ENCODE measurements at regions not wholly inside any gene's neighbourhood (a gene's known extent, or its start where the extent isn't known, plus 50 kb on each side); places are given as distances from the start of the nearest gene placed in this dataset.
A peak's percentile ranks its signal among the peaks of the same experiment; 100 is the strongest.

DNA sequence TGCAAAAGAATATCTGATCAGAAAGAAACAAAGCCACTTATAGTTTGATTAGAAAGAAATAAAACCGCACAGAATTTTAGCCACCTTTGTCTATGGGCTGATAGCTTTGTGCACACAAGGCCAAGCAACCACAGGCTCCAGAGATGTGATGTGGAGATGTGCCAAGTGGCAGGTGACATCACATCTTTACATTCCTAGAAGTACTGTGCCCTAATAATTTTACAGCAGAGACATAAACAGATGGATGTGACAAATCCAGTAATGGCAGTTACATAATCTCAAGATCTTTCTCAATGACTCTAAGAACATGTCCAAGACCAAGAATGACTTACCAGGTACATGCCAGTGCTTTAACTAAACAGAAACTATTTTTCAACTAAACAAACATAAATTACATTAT is 159.5 kb downstream of the LTN1 start:
- no peak overlapping the region for H4K12ac ChIP-seq (ENCODE audit: low read depth, low read length)
- no peaks in the 10 kb centered on the region for H3K27me3 ChIP-seq (ENCODE audit: insufficient read depth, low read length)
- no peaks in the 10 kb centered on the region for H3K9me3 ChIP-seq (ENCODE audit: insufficient read depth, low read depth, low read length)
- no peaks in the 10 kb centered on the region for H3K79me2 ChIP-seq (ENCODE audit: control insufficient read depth, insufficient read depth, low read length, poor library complexity)
- peak in 1 of 2 donors; percentile 61 for DNase-seq
- no CpG with 5 or more reads among the region's 1 CpG for WGBS (ENCODE audit: extremely low coverage, insufficient coverage, insufficient read length)
- peaks cover 21% of the 10 kb centered on the region for H3K79me1 ChIP-seq (ENCODE audit: low read length)
- no peak overlapping the region for H3K4me3 ChIP-seq (ENCODE audit: low read depth, low read length)
- peak overlapping the region; percentile 91 for H4K91ac ChIP-seq (ENCODE audit: low read depth, low read length)
- no peak overlapping the region for H4K8ac ChIP-seq (ENCODE audit: low read depth, low read length)
- H2AK5ac ChIP-seq (ENCODE audit: low read length), result no peak overlapping the region
- H2AFZ ChIP-seq (ENCODE audit: insufficient read depth, low read length, poor library complexity), result no peak overlapping the region
- no peak overlapping the region for H3K18ac ChIP-seq (ENCODE audit: low read length)
- no peak overlapping the region for H3K4ac ChIP-seq (ENCODE audit: low read depth, low read length)
- peak overlapping the region; percentile 21 for H3K4me2 ChIP-seq (ENCODE audit: low read length)
- no peak overlapping the region for H3K27ac ChIP-seq (ENCODE audit: low read depth, low read length)
- H3K14ac ChIP-seq (ENCODE audit: low read length), result no peak overlapping the region
- no peak overlapping the region for H2BK120ac ChIP-seq (ENCODE audit: insufficient read depth, low read length, poor library complexity)
- no peak overlapping the region for H3K23ac ChIP-seq (ENCODE audit: low read length)
- H3K4me1 ChIP-seq (ENCODE audit: control insufficient read depth in 1 of 2, insufficient read depth in 2 of 2, low read length in 2 of 2), result peaks cover 8 to 16% of the 10 kb centered on the region in 2 experiments
- no peak overlapping the region for H3K9ac ChIP-seq (ENCODE audit: low read length)
- H3K36me3 ChIP-seq (ENCODE audit: control insufficient read depth in 1 of 2, insufficient read depth in 2 of 2, low read length in 2 of 2), result no peaks in the 10 kb centered on the region
- peak overlapping the region; percentile 97 for H2BK12ac ChIP-seq (ENCODE audit: low read length)
- H2BK5ac ChIP-seq (ENCODE audit: low read depth, low read length, poor library complexity), result no peak overlapping the region

DNA sequence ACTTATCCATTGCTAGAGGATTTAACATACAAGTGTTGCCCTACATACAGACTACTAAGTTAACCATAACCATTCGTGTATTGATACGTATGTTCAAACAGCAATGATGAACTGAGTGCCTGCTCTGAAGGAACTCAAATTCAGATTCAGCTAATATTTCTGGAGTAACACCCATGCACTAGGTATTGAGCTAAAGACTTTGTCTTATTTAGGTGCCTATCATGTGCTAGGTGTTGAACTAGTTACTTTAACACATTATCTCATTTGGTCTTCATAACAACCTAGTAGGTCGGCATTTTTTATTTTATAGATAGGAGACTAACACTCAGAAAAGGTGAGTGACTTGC is 160.0 kb downstream of the LTN1 start:
- Histone ChIP-seq H4K12ac (ENCODE audit: low read depth, low read length) (no peak overlapping the region), H3K79me2 (ENCODE audit: control insufficient read depth, insufficient read depth, low read length, poor library complexity) (no peaks in the 10 kb centered on the region), H3K14ac (ENCODE audit: low read length) (no peak overlapping the region), H3K27me3 (ENCODE audit: insufficient read depth, low read length) (no peaks in the 10 kb centered on the region), H3K4me1 (ENCODE audit: control insufficient read depth in 1 of 2, insufficient read depth in 2 of 2, low read length in 2 of 2) (peaks cover 10 to 16% of the 10 kb centered on the region in 2 experiments), H2AFZ (ENCODE audit: insufficient read depth, low read length, poor library complexity) (no peak overlapping the region), H2AK5ac (ENCODE audit: low read length) (no peak overlapping the region), H3K79me1 (ENCODE audit: low read length) (peaks cover 23% of the 10 kb centered on the region), H3K9me3 (ENCODE audit: insufficient read depth, low read depth, low read length) (no peaks in the 10 kb centered on the region), H3K18ac (ENCODE audit: low read length) (no peak overlapping the region), H3K36me3 (ENCODE audit: control insufficient read depth in 1 of 2, insufficient read depth in 2 of 2, low read length in 2 of 2) (no peaks in the 10 kb centered on the region), H2BK120ac (ENCODE audit: insufficient read depth, low read length, poor library complexity) (no peak overlapping the region), H3K4me2 (ENCODE audit: low read length) (no peak overlapping the region), H3K27ac (ENCODE audit: low read depth, low read length) (peak overlapping the region; percentile 38), H4K8ac (ENCODE audit: low read depth, low read length) (no peak overlapping the region), H3K4me3 (ENCODE audit: low read depth, low read length) (no peak overlapping the region), H2BK5ac (ENCODE audit: low read depth, low read length, poor library complexity) (no peak overlapping the region), H4K91ac (ENCODE audit: low read depth, low read length) (no peak overlapping the region), H2BK12ac (ENCODE audit: low read length) (no peak overlapping the region), H3K4ac (ENCODE audit: low read depth, low read length) (no peak overlapping the region), H3K23ac (ENCODE audit: low read length) (no peak overlapping the region), H3K9ac (ENCODE audit: low read length) (no peak overlapping the region)
- no peak for DNase-seq
- no CpG with 5 or more reads among the region's 3 CpGs for WGBS (ENCODE audit: extremely low coverage, insufficient coverage, insufficient read length)

DNA sequence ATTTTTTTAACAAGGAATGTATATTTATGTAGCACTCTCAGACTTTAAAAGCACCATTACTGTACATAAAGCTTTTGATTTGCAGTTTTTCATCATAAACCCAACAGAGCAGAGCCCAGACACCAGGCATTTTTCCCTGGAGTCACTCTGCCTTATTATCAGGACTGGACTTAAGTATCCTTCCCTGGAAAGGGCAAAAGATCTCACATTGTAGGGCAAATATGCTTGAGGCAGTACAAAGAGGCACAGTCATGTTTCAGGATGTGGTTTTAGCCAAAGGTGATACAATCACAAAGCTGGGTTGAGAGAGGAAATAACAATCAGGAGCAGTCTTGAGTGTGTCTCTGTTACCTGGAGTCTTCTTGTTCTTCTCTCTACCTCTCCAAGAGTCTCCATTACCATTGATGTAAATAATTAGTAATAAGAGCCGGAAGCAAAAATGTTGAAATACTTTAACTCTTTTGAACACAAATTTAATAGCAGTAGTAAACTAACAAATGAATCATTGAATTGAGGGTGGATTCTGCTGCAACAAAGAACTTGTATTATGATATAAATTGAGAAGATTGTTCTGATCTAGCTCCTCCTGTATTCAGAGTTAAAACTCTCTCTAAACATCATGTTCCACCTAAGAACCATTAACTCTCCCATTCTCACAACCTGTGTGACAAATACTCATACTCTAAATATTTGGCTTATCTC is 160.5 kb downstream of the LTN1 start:
- Histone ChIP-seq H4K91ac (ENCODE audit: low read depth, low read length) (no peak overlapping the region), H3K14ac (ENCODE audit: low read length) (no peak overlapping the region), H4K12ac (ENCODE audit: low read depth, low read length) (no peak overlapping the region), H3K36me3 (ENCODE audit: control insufficient read depth in 1 of 2, insufficient read depth in 2 of 2, low read length in 2 of 2) (no peaks in the 10 kb centered on the region), H3K4me2 (ENCODE audit: low read length) (no peak overlapping the region), H3K27ac (ENCODE audit: low read depth, low read length) (peak overlapping the region; percentile 38), H3K18ac (ENCODE audit: low read length) (no peak overlapping the region), H3K9ac (ENCODE audit: low read length) (no peak overlapping the region), H3K4me1 (ENCODE audit: control insufficient read depth in 1 of 2, insufficient read depth in 2 of 2, low read length in 2 of 2) (peaks cover 10 to 16% of the 10 kb centered on the region in 2 experiments), H4K8ac (ENCODE audit: low read depth, low read length) (no peak overlapping the region), H2BK120ac (ENCODE audit: insufficient read depth, low read length, poor library complexity) (no peak overlapping the region), H3K4me3 (ENCODE audit: low read depth, low read length) (no peak overlapping the region), H3K23ac (ENCODE audit: low read length) (no peak overlapping the region), H3K79me1 (ENCODE audit: low read length) (peaks cover 23% of the 10 kb centered on the region), H2AFZ (ENCODE audit: insufficient read depth, low read length, poor library complexity) (no peak overlapping the region), H2BK5ac (ENCODE audit: low read depth, low read length, poor library complexity) (no peak overlapping the region), H3K4ac (ENCODE audit: low read depth, low read length) (no peak overlapping the region), H2BK12ac (ENCODE audit: low read length) (no peak overlapping the region), H3K27me3 (ENCODE audit: insufficient read depth, low read length) (no peaks in the 10 kb centered on the region), H3K79me2 (ENCODE audit: control insufficient read depth, insufficient read depth, low read length, poor library complexity) (no peaks in the 10 kb centered on the region), H3K9me3 (ENCODE audit: insufficient read depth, low read depth, low read length) (no peaks in the 10 kb centered on the region), H2AK5ac (ENCODE audit: low read length) (no peak overlapping the region)
- WGBS (ENCODE audit: extremely low coverage, insufficient coverage, insufficient read length), result no CpG with 5 or more reads among the region's 1 CpG
- peak in 1 of 2 donors; percentile 58 for DNase-seq

DNA sequence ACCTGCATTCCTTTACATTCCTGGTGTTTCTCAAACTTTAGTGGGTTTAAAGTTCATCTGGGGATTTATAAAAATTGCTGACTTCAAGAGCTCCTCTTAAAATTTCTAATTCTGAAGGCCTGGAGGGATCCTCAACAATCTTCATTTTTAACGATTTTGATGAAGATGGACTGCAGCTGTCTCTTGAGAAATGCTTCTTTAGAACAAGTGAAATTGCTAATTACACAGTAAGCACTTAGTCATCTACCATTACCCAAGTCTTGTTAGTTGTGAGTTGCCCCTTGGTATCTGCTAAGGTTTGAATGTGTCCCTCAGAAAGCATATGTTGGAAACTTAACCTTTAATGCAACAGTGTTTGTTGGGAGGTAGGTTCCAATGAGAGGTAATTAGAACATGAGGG is 163.7 kb downstream of the LTN1 start:
- Histone ChIP-seq H2BK120ac (ENCODE audit: insufficient read depth, low read length, poor library complexity) (no peak overlapping the region), H3K27me3 (ENCODE audit: insufficient read depth, low read length) (no peaks in the 10 kb centered on the region), H3K9me3 (ENCODE audit: insufficient read depth, low read depth, low read length) (peaks cover 2% of the 10 kb centered on the region), H3K23ac (ENCODE audit: low read length) (no peak overlapping the region), H2AK5ac (ENCODE audit: low read length) (no peak overlapping the region), H2BK5ac (ENCODE audit: low read depth, low read length, poor library complexity) (no peak overlapping the region), H3K27ac (ENCODE audit: low read depth, low read length) (no peak overlapping the region), H3K4me3 (ENCODE audit: low read depth, low read length) (no peak overlapping the region), H3K79me2 (ENCODE audit: control insufficient read depth, insufficient read depth, low read length, poor library complexity) (no peaks in the 10 kb centered on the region), H3K36me3 (ENCODE audit: control insufficient read depth in 1 of 2, insufficient read depth in 2 of 2, low read length in 2 of 2) (no peaks in the 10 kb centered on the region), H2BK12ac (ENCODE audit: low read length) (no peak overlapping the region), H3K79me1 (ENCODE audit: low read length) (peaks cover 20% of the 10 kb centered on the region), H3K14ac (ENCODE audit: low read length) (no peak overlapping the region), H4K8ac (ENCODE audit: low read depth, low read length) (no peak overlapping the region), H4K12ac (ENCODE audit: low read depth, low read length) (no peak overlapping the region), H4K91ac (ENCODE audit: low read depth, low read length) (no peak overlapping the region), H3K18ac (ENCODE audit: low read length) (no peak overlapping the region), H3K4me2 (ENCODE audit: low read length) (no peak overlapping the region), H2AFZ (ENCODE audit: insufficient read depth, low read length, poor library complexity) (no peak overlapping the region), H3K4ac (ENCODE audit: low read depth, low read length) (no peak overlapping the region), H3K9ac (ENCODE audit: low read length) (no peak overlapping the region), H3K4me1 (ENCODE audit: control insufficient read depth in 1 of 2, insufficient read depth in 2 of 2, low read length in 2 of 2) (peaks cover 2 to 8% of the 10 kb centered on the region in 2 experiments)
- no CpG with 5 or more reads among the region's 1 CpG for WGBS (ENCODE audit: extremely low coverage, insufficient coverage, insufficient read length)
- no peak for DNase-seq
